ENCODE measurements at regions not wholly inside any gene's neighbourhood (a gene's known extent, or its start where the extent isn't known, plus 50 kb on each side); places are given as distances from the start of the nearest gene placed in this dataset.

DNA sequence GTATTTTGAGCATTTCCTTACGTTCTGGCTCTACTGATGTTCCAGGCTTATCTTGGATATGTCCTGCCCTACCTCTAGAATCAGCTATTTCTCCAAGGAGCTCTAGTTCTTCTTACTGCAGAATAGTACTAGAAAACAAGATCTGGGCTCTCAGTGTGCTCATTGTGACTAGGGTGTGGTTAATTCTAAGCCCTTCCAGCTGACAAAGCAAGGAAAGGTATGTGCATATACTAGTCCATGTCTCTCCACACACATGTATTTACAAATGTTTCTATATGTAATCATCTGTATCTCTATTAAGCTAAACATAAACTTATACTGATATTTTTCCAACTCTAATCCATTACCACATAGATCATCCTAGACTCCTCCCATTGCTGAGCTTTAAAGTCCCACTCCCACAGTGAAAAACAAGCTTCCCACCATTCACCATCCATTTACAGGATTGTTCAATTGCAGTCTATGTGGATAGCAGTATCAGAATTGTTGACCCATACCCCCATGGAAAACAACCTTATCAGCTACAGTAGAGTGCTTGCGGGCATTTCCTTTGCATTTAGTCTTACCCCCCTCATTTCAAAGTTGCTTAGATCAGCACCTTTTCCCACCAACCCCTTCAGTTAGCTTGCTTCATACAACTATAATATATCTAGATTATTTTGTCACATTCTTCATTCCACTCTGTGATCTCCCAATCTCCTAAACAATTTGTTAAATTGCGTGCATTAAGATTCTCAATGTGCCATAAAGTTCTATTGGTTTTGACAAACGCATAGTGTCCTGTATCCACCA is 194.5 kb downstream of the SOX9 start:
- Histone ChIP-seq H3K36me3 (ENCODE audit: control insufficient read depth in 2 of 2, insufficient read depth in 2 of 2, low read length in 1 of 2) (no peaks in the 10 kb centered on the region), H3K9me3 (ENCODE audit: control insufficient read depth in 2 of 2, insufficient read depth in 1 of 2, low read length in 1 of 2) (no peaks in the 10 kb centered on the region), H3K27ac (ENCODE audit: low read depth in 1 of 2, low read length in 1 of 2) (no peak overlapping the region), H3K27me3 (ENCODE audit: control insufficient read depth in 2 of 2, insufficient read depth in 1 of 2, low read length in 1 of 2) (no peaks in the 10 kb centered on the region), H3K4me1 (ENCODE audit: control insufficient read depth in 2 of 2, insufficient read depth in 2 of 2, low read length in 2 of 2) (no peaks in the 10 kb centered on the region), H3K4me3 (ENCODE audit: low read length in 2 of 2) (no peak overlapping the region)
- no peak for DNase-seq (ENCODE audit: low read depth in 6 of 9, low spot score in 9 of 9)
- 95% methylated on average over 4 of the region's 4 CpGs for WGBS

DNA sequence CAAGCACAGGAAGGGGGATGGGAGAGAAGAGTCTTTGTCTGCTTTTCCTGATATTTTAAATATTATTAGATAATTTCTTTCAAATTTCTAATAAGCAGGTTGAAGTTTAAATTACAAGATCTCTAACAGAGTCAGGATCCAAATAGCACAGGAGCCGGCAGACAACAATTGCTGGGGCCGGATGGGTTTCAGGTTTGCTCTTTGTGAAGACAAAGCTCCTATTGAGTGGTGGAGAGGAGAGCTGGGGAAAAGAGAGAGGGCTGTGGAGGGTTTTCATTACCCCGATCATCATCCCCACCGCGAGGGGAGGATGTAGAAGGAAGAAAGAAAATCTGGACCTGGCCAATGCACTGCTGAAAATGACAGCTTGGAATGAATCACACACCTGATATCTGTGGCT is 197.3 kb downstream of the SOX9 start:
- DNase-seq (ENCODE audit: low read depth in 6 of 9, low spot score in 9 of 9) = no peak
- Histone ChIP-seq H3K9me3 (ENCODE audit: control insufficient read depth in 2 of 2, insufficient read depth in 1 of 2, low read length in 1 of 2) (no peaks in the 10 kb centered on the region), H3K27me3 (ENCODE audit: control insufficient read depth in 2 of 2, insufficient read depth in 1 of 2, low read length in 1 of 2) (no peaks in the 10 kb centered on the region), H3K4me1 (ENCODE audit: control insufficient read depth in 2 of 2, insufficient read depth in 2 of 2, low read length in 2 of 2) (no peaks in the 10 kb centered on the region), H3K27ac (ENCODE audit: low read depth in 1 of 2, low read length in 1 of 2) (no peak overlapping the region), H3K36me3 (ENCODE audit: control insufficient read depth in 2 of 2, insufficient read depth in 2 of 2, low read length in 1 of 2) (no peaks in the 10 kb centered on the region), H3K4me3 (ENCODE audit: low read length in 2 of 2) (no peak overlapping the region)
- WGBS = 67% methylated on average over 5 of the region's 5 CpGs

DNA sequence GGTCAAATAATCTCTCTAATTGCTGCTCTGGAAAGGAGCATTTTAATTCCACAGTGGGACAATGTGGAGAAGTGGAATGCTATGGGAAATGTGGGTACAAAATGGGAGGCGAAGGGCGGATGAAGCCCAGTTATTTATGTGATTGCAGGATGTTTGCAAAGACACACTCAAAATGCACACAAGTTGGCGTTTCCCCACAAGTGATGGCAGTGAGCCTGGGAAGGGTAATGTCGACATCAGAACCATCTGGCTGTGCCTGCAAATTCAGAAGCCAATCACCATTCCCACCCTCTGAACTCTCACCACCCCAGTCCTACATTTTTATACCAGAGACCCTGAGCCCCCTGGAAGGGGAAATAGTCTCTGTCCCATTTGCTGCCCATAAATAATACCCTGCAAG is 201.1 kb downstream of the SOX9 start:
- no peak overlapping the region for H3K4me3 ChIP-seq (ENCODE audit: low read length in 2 of 2)
- no peaks in the 10 kb centered on the region for H3K9me3 ChIP-seq (ENCODE audit: control insufficient read depth in 2 of 2, insufficient read depth in 1 of 2, low read length in 1 of 2)
- no peaks in the 10 kb centered on the region for H3K27me3 ChIP-seq (ENCODE audit: control insufficient read depth in 2 of 2, insufficient read depth in 1 of 2, low read length in 1 of 2)
- DNase-seq (ENCODE audit: low read depth in 6 of 9, low spot score in 9 of 9) = no peak
- 92% methylated on average over 4 of the region's 4 CpGs for WGBS
- H3K4me1 ChIP-seq (ENCODE audit: control insufficient read depth in 2 of 2, insufficient read depth in 2 of 2, low read length in 2 of 2) = no peaks in the 10 kb centered on the region
- no peaks in the 10 kb centered on the region for H3K36me3 ChIP-seq (ENCODE audit: control insufficient read depth in 2 of 2, insufficient read depth in 2 of 2, low read length in 1 of 2)
- no peak overlapping the region for H3K27ac ChIP-seq (ENCODE audit: low read depth in 1 of 2, low read length in 1 of 2)

DNA sequence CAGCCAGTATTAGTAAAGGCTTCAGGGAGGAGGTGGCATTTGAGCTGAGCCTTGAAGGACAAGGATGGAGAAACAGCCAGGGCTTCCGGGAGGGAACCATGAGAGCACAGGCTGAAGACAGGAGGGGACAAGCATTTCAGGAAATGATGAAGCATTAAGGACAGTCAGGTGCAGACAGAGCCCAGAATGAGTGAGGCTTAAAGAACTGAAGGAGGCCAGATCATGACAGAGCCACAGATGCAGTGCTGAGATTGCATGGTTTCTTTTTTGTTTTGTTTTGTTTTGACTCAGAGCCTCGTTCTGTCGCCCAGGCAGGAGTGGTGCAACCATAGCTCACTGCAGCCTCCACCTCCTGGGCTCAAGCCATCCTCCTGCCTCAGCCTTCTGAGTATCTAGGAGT is 211.5 kb downstream of the SOX9 start:
- Histone ChIP-seq H3K4me3 (ENCODE audit: low read length in 2 of 2) (no peak overlapping the region), H3K4me1 (ENCODE audit: control insufficient read depth in 2 of 2, insufficient read depth in 2 of 2, low read length in 2 of 2) (no peaks in the 10 kb centered on the region), H3K27ac (ENCODE audit: low read depth in 1 of 2, low read length in 1 of 2) (no peak overlapping the region), H3K36me3 (ENCODE audit: control insufficient read depth in 2 of 2, insufficient read depth in 2 of 2, low read length in 1 of 2) (no peaks in the 10 kb centered on the region), H3K9me3 (ENCODE audit: control insufficient read depth in 2 of 2, insufficient read depth in 1 of 2, low read length in 1 of 2) (no peaks in the 10 kb centered on the region), H3K27me3 (ENCODE audit: control insufficient read depth in 2 of 2, insufficient read depth in 1 of 2, low read length in 1 of 2) (no peaks in the 10 kb centered on the region)
- 74% methylated on average over 3 of the region's 3 CpGs for WGBS
- no peak for DNase-seq (ENCODE audit: low read depth in 6 of 9, low spot score in 9 of 9)

DNA sequence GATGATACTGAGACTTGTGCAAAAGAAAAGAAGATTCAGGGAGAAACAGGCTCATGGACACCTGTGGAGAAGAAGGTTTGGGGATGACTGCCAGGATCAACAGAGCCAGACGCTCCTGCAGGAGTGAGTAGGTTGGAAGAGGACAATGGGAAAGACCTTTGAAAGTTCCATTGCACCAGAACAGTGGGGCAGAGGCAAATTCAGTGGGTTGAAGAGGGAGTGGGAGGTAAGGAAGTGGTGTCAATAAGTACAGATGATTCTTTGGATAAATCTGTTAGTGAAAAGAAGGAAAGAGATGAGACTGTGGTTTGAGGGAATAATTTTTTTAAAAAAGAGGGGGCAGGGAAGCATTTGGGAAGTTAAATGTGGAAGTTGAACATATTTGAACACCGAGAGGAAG is 212.8 kb downstream of the SOX9 start:
- H3K4me3 ChIP-seq (ENCODE audit: low read length in 2 of 2) = no peak overlapping the region
- no peaks in the 10 kb centered on the region for H3K4me1 ChIP-seq (ENCODE audit: control insufficient read depth in 2 of 2, insufficient read depth in 2 of 2, low read length in 2 of 2)
- 45% methylated on average over 2 of the region's 2 CpGs for WGBS
- DNase-seq (ENCODE audit: low read depth in 6 of 9, low spot score in 9 of 9) = no peak
- H3K36me3 ChIP-seq (ENCODE audit: control insufficient read depth in 2 of 2, insufficient read depth in 2 of 2, low read length in 1 of 2) = no peaks in the 10 kb centered on the region
- H3K9me3 ChIP-seq (ENCODE audit: control insufficient read depth in 2 of 2, insufficient read depth in 1 of 2, low read length in 1 of 2) = no peaks in the 10 kb centered on the region
- H3K27me3 ChIP-seq (ENCODE audit: control insufficient read depth in 2 of 2, insufficient read depth in 1 of 2, low read length in 1 of 2) = no peaks in the 10 kb centered on the region
- H3K27ac ChIP-seq (ENCODE audit: low read depth in 1 of 2, low read length in 1 of 2) = no peak overlapping the region

DNA sequence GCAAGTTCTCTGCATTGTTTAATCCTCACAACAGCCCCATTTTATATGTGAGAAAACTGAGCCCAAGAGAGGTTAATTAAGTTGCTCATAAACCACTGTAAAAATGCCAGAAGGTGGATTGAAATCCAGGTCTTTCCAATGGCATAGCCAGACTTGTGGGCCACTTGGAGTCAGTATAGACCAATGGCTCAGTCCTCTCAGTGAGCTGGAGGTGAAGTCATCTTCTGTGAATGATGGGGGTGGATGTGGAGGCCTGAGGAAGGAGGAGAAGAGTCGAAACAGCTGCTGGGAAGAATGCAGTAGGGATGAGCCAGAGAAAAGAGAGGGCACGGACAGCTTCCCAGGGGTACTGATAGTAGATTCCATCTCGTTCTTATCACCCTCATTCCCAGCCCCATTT is 213.4 kb downstream of the SOX9 start:
- no peaks in the 10 kb centered on the region for H3K27me3 ChIP-seq (ENCODE audit: control insufficient read depth in 2 of 2, insufficient read depth in 1 of 2, low read length in 1 of 2)
- H3K36me3 ChIP-seq (ENCODE audit: control insufficient read depth in 2 of 2, insufficient read depth in 2 of 2, low read length in 1 of 2) = no peaks in the 10 kb centered on the region
- H3K27ac ChIP-seq (ENCODE audit: low read depth in 1 of 2, low read length in 1 of 2) = no peak overlapping the region
- DNase-seq (ENCODE audit: low read depth in 6 of 9, low spot score in 9 of 9) = no peak
- WGBS = 85% methylated on average over 3 of the region's 3 CpGs
- H3K4me1 ChIP-seq (ENCODE audit: control insufficient read depth in 2 of 2, insufficient read depth in 2 of 2, low read length in 2 of 2) = no peaks in the 10 kb centered on the region
- no peak overlapping the region for H3K4me3 ChIP-seq (ENCODE audit: low read length in 2 of 2)
- H3K9me3 ChIP-seq (ENCODE audit: control insufficient read depth in 2 of 2, insufficient read depth in 1 of 2, low read length in 1 of 2) = no peaks in the 10 kb centered on the region

DNA sequence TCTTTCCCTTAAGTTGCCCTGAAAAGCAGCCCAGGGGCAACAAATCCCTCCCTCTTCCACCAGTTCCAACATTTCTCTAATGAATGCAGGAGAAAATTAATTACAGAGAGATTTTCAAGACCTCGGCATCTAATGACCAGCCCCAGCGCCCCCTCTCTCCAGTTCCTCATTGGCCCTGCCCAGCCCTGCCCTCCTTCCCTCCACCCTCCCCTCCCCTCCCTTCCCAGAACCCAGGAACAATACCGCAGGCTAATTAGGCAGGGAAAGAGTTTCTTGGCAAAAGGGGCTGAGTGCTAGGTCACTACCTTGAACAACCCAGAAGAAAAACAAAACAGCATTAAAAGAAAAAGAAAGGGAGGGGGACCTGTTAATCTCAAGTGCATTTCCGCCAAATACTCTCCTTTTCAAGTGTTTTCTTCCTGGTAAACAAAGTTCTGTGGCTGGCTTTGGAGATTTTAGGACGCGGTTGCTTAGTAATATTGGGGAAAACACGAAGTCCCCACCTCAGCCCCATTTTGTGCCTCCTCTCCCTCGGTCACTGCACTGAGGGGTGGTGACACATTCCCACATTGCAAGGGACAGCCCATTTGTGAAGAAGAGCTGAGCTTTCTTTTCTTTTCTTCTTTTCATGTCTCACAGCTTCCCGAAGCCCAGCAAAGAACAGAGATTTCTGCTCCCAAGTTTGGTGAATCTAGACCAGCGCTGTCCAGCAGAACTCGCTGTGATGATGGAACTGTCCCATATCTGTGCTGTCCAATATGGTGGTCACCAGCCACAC is 215.4 kb downstream of the SOX9 start:
- no peaks in the 10 kb centered on the region for H3K4me1 ChIP-seq (ENCODE audit: control insufficient read depth in 2 of 2, insufficient read depth in 2 of 2, low read length in 2 of 2)
- no peaks in the 10 kb centered on the region for H3K9me3 ChIP-seq (ENCODE audit: control insufficient read depth in 2 of 2, insufficient read depth in 1 of 2, low read length in 1 of 2)
- DNase-seq (ENCODE audit: low read depth in 6 of 9, low spot score in 9 of 9) = no peak
- 50% methylated on average over 11 of the region's 11 CpGs for WGBS
- H3K27me3 ChIP-seq (ENCODE audit: control insufficient read depth in 2 of 2, insufficient read depth in 1 of 2, low read length in 1 of 2) = no peaks in the 10 kb centered on the region
- H3K36me3 ChIP-seq (ENCODE audit: control insufficient read depth in 2 of 2, insufficient read depth in 2 of 2, low read length in 1 of 2) = no peaks in the 10 kb centered on the region
- no peak overlapping the region for H3K4me3 ChIP-seq (ENCODE audit: low read length in 2 of 2)
- H3K27ac ChIP-seq (ENCODE audit: low read depth in 1 of 2, low read length in 1 of 2) = no peak overlapping the region

GRCh38 chr17:72336804-72337070 is 215.9 kb downstream of the SOX9 start:
- Histone ChIP-seq H3K4me3 (ENCODE audit: low read length in 2 of 2) (no peak overlapping the region), H3K36me3 (ENCODE audit: control insufficient read depth in 2 of 2, insufficient read depth in 2 of 2, low read length in 1 of 2) (no peaks in the 10 kb centered on the region), H3K9me3 (ENCODE audit: control insufficient read depth in 2 of 2, insufficient read depth in 1 of 2, low read length in 1 of 2) (no peaks in the 10 kb centered on the region), H3K27me3 (ENCODE audit: control insufficient read depth in 2 of 2, insufficient read depth in 1 of 2, low read length in 1 of 2) (no peaks in the 10 kb centered on the region), H3K4me1 (ENCODE audit: control insufficient read depth in 2 of 2, insufficient read depth in 2 of 2, low read length in 2 of 2) (no peaks in the 10 kb centered on the region), H3K27ac (ENCODE audit: low read depth in 1 of 2, low read length in 1 of 2) (no peak overlapping the region)
- 100% methylated on average over 1 of the region's 1 CpG for WGBS
- DNase-seq (ENCODE audit: low read depth in 6 of 9, low spot score in 9 of 9) = no peak

DNA sequence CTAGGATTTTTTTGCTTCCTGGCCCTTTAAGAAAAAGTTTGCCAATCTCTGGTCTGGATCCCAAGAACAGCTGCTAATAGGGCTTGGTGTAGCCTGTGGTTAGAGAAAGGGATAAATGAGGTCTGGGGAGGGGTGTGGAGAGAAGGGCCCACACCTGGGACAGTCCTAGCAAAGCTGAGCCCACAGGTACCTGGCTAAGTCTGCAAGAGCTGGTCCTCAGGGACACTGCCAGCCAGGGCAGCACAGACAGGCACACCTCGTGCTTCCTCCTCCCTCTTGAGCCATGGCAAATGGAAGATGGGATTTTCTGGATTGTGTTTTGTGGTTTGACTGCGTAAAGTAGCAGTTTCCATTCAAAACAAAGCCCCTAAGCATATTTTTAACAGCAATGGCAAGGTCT is 217.5 kb downstream of the SOX9 start:
- Histone ChIP-seq H3K27me3 (ENCODE audit: control insufficient read depth in 2 of 2, insufficient read depth in 1 of 2, low read length in 1 of 2) (no peaks in the 10 kb centered on the region), H3K36me3 (ENCODE audit: control insufficient read depth in 2 of 2, insufficient read depth in 2 of 2, low read length in 1 of 2) (no peaks in the 10 kb centered on the region), H3K9me3 (ENCODE audit: control insufficient read depth in 2 of 2, insufficient read depth in 1 of 2, low read length in 1 of 2) (no peaks in the 10 kb centered on the region), H3K4me1 (ENCODE audit: control insufficient read depth in 2 of 2, insufficient read depth in 2 of 2, low read length in 2 of 2) (no peaks in the 10 kb centered on the region), H3K4me3 (ENCODE audit: low read length in 2 of 2) (no peak overlapping the region), H3K27ac (ENCODE audit: low read depth in 1 of 2, low read length in 1 of 2) (no peak overlapping the region)
- DNase-seq (ENCODE audit: low read depth in 6 of 9, low spot score in 9 of 9) = no peak
- WGBS = 35% methylated on average over 2 of the region's 2 CpGs

Data from thymus (tissue), 11 donors.